AG04450 (cell line): ENCODE measurements at regions not wholly inside any gene's neighbourhood (a gene's known extent, or its start where the extent isn't known, plus 50 kb on each side); places are given as distances from the start of the nearest gene placed in this dataset.

ENCODE experiments used
- CTCF ChIA-PET: fragments of 300-600, 350-600 bp; formaldehyde crosslinking; extraction: SDS; loops from one replicate; lab custom pipeline; 2022; ENCODE audit warnings: antibody characterized with exemption, inconsistent platforms; lab: Charles Lee
- POLR2A ChIA-PET: fragments of 350-600 bp; formaldehyde crosslinking; extraction: SDS; loops from one replicate; lab custom pipeline; 2021; ENCODE audit warnings: antibody characterized with exemption, inconsistent platforms; lab: Yijun Ruan, JAX
- DNase-seq: peaks from one replicate; pipeline ENCODE4 v3.0.0-alpha.2; 2011; ENCODE audit warnings: low read depth, low spot score
- H3K27ac ChIP-seq: one replicate; pipeline ENCODE4 v1.5.1; 2012; ENCODE audit warnings: low read depth, low read length, control low read depth
- H3K27me3 ChIP-seq: one replicate; pipeline ENCODE4 v1.6.0; 2012; ENCODE audit warnings: low read length; ENCODE audit not compliant: control insufficient read depth, insufficient read depth
- H3K4me3 ChIP-seq: 2 replicates; pipeline ENCODE4 v1.5.1; 2011; ENCODE audit warnings: mild to moderate bottlenecking, low read depth, low read length, control low read depth
- H3K9me3 ChIP-seq: 2 replicates; pipeline ENCODE4 v1.5.1; 2012; ENCODE audit warnings: low read length; ENCODE audit not compliant: control insufficient read depth, insufficient read depth
- TF ChIP-seq, protein P1 (sequence below): IDR thresholded peaks from 2 replicates; pipeline ENCODE4 v1.5.1; 2011; ENCODE audit warnings: low read depth, low read length, control low read depth, inconsistent platforms

DNA sequence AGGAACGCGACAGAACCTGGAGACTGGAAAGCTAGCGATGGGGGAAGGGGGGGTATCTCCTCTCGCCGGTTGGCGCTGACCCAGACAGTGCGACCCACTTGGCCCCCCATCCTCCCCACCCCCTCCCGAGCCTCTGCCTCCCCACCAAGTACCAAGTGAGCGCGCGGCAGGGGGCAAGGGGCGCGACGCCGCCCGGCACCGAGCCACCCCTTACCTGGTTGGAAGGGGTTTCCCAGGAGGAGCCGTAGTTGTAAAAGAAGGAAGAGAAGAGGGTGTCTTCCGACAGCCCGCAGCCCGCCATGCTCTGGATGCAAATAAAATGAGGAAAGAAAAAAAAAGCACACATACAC lies 112.2 kb downstream of the DHX15 start:
- Histone ChIP-seq H3K27me3 (peaks cover 6% of the 10 kb centered on the region), H3K9me3 (no peaks in the 10 kb centered on the region), H3K4me3 (peak overlapping the region; percentile 66), H3K27ac (no peak overlapping the region)
- TF ChIP-seq, protein P1, sequence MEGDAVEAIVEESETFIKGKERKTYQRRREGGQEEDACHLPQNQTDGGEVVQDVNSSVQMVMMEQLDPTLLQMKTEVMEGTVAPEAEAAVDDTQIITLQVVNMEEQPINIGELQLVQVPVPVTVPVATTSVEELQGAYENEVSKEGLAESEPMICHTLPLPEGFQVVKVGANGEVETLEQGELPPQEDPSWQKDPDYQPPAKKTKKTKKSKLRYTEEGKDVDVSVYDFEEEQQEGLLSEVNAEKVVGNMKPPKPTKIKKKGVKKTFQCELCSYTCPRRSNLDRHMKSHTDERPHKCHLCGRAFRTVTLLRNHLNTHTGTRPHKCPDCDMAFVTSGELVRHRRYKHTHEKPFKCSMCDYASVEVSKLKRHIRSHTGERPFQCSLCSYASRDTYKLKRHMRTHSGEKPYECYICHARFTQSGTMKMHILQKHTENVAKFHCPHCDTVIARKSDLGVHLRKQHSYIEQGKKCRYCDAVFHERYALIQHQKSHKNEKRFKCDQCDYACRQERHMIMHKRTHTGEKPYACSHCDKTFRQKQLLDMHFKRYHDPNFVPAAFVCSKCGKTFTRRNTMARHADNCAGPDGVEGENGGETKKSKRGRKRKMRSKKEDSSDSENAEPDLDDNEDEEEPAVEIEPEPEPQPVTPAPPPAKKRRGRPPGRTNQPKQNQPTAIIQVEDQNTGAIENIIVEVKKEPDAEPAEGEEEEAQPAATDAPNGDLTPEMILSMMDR: no peak
- CTCF ChIA-PET: interaction anchor here (0.6 to 1.9 kb wide), 9 partner anchors 40 to 681 kb away, joined by 3 to 10 read pairs (median 5); no protein-coding TSS in a partner anchor
- no peak for DNase-seq
- POLR2A ChIA-PET: interaction anchor here (1.0 kb wide), 1 partner anchor 382 kb away, joined by 4 read pairs; no protein-coding TSS in a partner anchor

DNA sequence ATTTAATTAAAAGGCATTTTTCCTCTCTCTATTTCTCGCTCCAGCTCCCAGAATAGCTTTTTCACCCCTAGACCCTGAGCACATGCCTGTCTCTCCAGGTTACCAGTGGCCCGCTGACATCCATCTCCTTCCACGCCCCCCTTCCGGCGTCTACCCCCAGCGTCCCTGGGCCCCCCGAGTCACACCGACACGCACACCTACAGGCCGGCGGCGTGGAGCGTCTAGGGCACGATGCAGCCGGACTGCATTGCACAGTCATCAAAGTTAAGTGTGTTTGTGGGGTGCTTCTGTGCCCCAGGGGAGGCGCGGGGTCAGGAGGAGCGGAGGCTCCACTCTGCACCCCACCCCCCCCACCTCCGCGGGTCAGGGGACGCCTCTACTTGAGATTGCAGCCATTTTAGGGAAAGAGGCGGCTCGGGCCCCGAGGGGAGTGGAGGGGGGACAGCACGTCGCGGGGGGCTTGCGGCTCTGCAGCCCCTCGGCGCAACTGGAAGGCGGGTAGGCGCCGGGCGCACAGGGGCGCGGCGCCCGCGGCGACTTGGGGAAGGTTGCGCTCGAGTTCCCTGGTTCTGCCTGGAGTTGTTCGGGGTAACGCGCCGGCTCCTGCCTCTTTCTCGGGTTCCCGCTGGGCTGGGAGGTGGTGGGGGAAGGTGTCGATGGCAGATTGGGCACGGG lies 112.7 kb downstream of the DHX15 start:
- POLR2A ChIA-PET: no interaction called here
- no peak for DNase-seq
- Histone ChIP-seq H3K27me3 (peaks cover 6% of the 10 kb centered on the region), H3K9me3 (no peaks in the 10 kb centered on the region), H3K4me3 (peak overlapping the region; percentile 66), H3K27ac (no peak overlapping the region)
- CTCF ChIA-PET: interaction anchor here (0.8 to 1.9 kb wide), 7 partner anchors 8 to 1336 kb away, joined by 3 to 8 read pairs (median 4); no protein-coding TSS in a partner anchor
- TF ChIP-seq, protein P1: peak; percentile 12; the same call in 1 of the 2 replicates

DNA sequence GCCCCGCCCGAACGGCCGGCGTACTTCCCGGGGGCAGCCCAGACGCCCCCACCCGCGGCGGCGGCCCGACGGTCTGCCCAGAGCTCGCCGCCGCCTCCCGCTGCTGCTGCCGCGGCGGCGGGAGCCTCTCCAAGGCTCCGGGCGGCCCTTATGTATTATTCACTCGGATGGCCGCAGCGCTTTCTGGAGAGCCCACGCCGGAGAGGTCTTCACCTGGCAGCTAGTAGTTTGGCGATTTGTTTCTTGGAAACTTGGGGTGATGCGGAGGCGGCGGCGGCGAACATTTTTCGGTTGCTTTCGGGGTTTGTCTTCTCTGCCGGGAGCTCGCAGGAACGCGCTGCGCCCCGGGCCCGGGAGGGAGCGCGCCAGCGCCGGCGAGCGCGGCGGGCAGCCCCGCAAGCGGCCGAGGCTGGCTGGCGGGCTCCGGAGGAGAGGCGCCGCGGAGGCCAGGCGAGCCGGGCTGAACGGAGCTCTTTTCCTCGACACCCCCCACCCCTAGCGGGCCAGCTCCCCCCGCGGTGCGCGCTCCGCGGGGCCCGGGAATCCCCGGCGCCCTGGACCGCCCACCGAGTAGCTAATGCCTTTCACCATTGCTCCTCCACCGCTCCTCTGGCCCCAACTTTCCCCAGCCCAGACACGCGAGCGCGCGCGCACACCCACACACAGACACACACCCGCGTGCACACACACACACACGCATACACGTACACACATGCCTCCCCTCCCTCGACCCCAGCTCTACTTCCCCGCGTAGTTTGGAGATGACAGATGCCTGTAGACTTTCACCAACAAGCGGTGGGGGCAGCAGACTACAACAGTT lies 113.5 kb downstream of the DHX15 start:
- peaks cover 6% of the 10 kb centered on the region for H3K27me3 ChIP-seq
- no peak for DNase-seq
- no peaks in the 10 kb centered on the region for H3K9me3 ChIP-seq
- H3K27ac ChIP-seq: no peak overlapping the region
- POLR2A ChIA-PET: interaction anchor here (0.6 to 0.7 kb wide), 2 partner anchors 144 to 307 kb away, joined by 3 to 4 read pairs; no protein-coding TSS in a partner anchor
- TF ChIP-seq, protein P1: no peak
- H3K4me3 ChIP-seq: peak overlapping the region; percentile 66
- CTCF ChIA-PET: interaction anchor here (0.6 to 1.7 kb wide), 13 partner anchors 9 to 1335 kb away, joined by 3 to 8 read pairs (median 4); no protein-coding TSS in a partner anchor

DNA sequence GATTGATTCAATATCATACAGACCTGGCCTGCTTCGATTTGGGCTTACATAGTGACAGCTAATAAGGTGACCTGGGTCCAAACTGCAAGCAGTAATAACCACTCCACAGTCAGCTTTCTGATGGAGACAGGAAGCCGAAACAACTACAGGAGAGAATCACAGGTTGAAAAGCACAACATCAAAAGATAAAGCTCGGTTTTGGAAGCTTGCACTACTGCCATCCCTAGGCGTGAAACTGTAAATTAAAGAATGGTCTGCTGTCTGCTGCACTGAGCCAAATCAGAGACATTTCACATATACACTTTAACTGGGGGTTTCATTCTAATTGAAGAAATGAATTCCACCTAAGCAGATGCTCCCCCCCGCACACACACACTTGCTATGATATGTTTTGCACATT lies 116.3 kb downstream of the DHX15 start:
- TF ChIP-seq, protein P1: no peak
- ChIA-PET POLR2A (no interaction called here), CTCF (interaction anchor here (1.2 to 1.3 kb wide), 2 partner anchors 8 to 48 kb away, joined by 3 to 5 read pairs; no protein-coding TSS in a partner anchor)
- H3K4me3 ChIP-seq: no peak overlapping the region
- H3K9me3 ChIP-seq: no peaks in the 10 kb centered on the region
- no peak for DNase-seq
- H3K27ac ChIP-seq: no peak overlapping the region
- H3K27me3 ChIP-seq: peaks cover 8% of the 10 kb centered on the region
